ENCODE measurements at regions not wholly inside any gene's neighbourhood (a gene's known extent, or its start where the extent isn't known, plus 50 kb on each side); places are given as distances from the start of the nearest gene placed in this dataset.

DNA sequence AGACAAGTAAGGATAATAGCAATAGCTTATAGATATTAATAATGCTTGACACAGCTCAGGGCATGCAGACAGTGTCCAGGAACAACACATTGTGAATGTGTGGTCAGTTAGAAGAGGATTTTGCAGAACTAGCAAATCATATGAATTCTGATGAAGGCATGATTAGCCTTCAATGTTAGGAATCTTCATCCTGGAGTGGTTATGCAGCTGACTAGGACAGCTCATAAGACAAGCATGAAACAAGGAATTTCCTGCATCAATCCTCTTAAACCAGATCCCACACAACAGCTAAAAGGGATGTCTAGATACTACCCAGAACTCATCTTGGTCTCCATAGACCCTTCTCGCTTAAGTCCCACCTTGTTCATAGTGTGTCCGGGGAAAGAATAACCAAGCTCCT lies 499.0 kb upstream of the ATP11B start:
- no peak for TF ChIP-seq EZH2 (IDR thresholded peaks at IDR 0.05)
- TF ChIP-seq POLR2AphosphoS5 (IDR thresholded peaks at IDR 0.05; ENCODE audit: borderline replicate concordance, low read depth, low read length): no peak
